HCT116 (cell line): ENCODE measurements at regions not wholly inside any gene's neighbourhood (a gene's known extent, or its start where the extent isn't known, plus 50 kb on each side); places are given as distances from the start of the nearest gene placed in this dataset.

ENCODE experiments used
- ATAC-seq: fragments of 200-7000 bp; cut with Tn5 transposase; 2 replicates; pipeline ENCODE4 v1.9.1; 2020; ENCODE audit warnings: mild to moderate bottlenecking, moderate library complexity
- BruUV-seq: library from RNA; stranded (reverse); fragments of 400-500 nt; replicated peaks from 2 replicates; lab custom pipeline; 2021; lab: Mats Ljungman, UMichigan
- CTCF ChIA-PET: fragments of 300-600 bp; sonication (Branson Sonifier 250); formaldehyde crosslinking; loops from one replicate; lab custom pipeline; 2021; ENCODE audit warnings: antibody characterized with exemption; lab: Charles Lee
- POLR2A ChIA-PET: fragments of 300-600, 350-600 bp; sonication (Branson Sonifier 250); formaldehyde crosslinking; loops from one replicate; lab custom pipeline; 2021; ENCODE audit warnings: antibody characterized with exemption; lab: Charles Lee
- RAD21 ChIA-PET, 2 experiments: fragments of 300-600 bp; sonication (Branson Sonifier 250); formaldehyde crosslinking; loops; one replicate each; lab custom pipeline; 2023; ENCODE audit warnings: low total read pairs in 2 of 2; ENCODE audit not compliant: uncharacterized antibody in 2 of 2, unreplicated experiment in 2 of 2, low non-redundant PET in 1 of 2; lab: Charles Lee
- DNase-seq: peaks from one replicate; pipeline ENCODE4 v3.0.0-alpha.2; 2010; ENCODE audit warnings: low read depth, low spot score
- H2AFZ ChIP-seq: fragments of 200-600 bp; shearing (Covaris generic), sonication (generic); 2 replicates; pipeline ENCODE4 v1.6.1; 2017; ENCODE audit warnings: low read depth, mixed run types, mixed read lengths, antibody characterized with exemption, low read length; ENCODE audit not compliant: poor library complexity, severe bottlenecking
- H3K27ac ChIP-seq: 2 replicates; pipeline ENCODE4 v1.5.1; 2012; ENCODE audit warnings: low read depth, low read length
- H3K27me3 ChIP-seq: fragments of 200-600 bp; sonication (generic); 2 replicates; pipeline ENCODE4 v1.6.1; 2016; ENCODE audit warnings: mixed run types, low read length, mixed read lengths; ENCODE audit not compliant: insufficient read depth
- H3K36me3 ChIP-seq, 2 experiments: fragments of 200-500 bp in 1 of 2; fragments of 200-600 bp in 1 of 2; sonication (Bioruptor generic) in 1 of 2; sonication (generic) in 1 of 2; 2 replicates each; pipeline versions ENCODE4 v1.5.1 to v1.6.1; 2014 to 2016; ENCODE audit warnings: low read length in 2 of 2, inconsistent platforms in 1 of 2, mixed read lengths in 1 of 2, mixed run types in 1 of 2; ENCODE audit not compliant: insufficient read depth in 2 of 2, control insufficient read depth in 1 of 2
- H3K4me1 ChIP-seq, 2 experiments: fragments of 200-600 bp in 1 of 2; sonication (generic) in 1 of 2; 2 replicates each; pipeline versions ENCODE4 v1.5.1 to v1.6.1; 2012 to 2017; ENCODE audit warnings: low read length in 2 of 2, inconsistent platforms in 1 of 2, mild to moderate bottlenecking in 1 of 2, mixed read lengths in 1 of 2, mixed run types in 1 of 2, moderate library complexity in 1 of 2; ENCODE audit not compliant: insufficient read depth in 2 of 2, control insufficient read depth in 1 of 2
- H3K4me2 ChIP-seq: fragments of 200-600 bp; sonication (generic); 2 replicates; pipeline ENCODE4 v1.6.1; 2017; ENCODE audit warnings: mixed run types, low read length, mixed read lengths
- H3K4me3 ChIP-seq, 2 experiments: fragments of 200-600 bp in 1 of 2; sonication (generic) in 1 of 2; replicated peaks in 1 of 2; 2 replicates each; pipeline ENCODE4 v1.5.1; 2011 to 2016; ENCODE audit warnings: low read length in 2 of 2, control low read depth in 1 of 2, low read depth in 1 of 2, mild to moderate bottlenecking in 1 of 2, mixed read lengths in 1 of 2, mixed run types in 1 of 2
- H3K79me2 ChIP-seq: fragments of 200-600 bp; sonication (generic); 2 replicates; pipeline ENCODE4 v1.6.1; 2017; ENCODE audit warnings: mild to moderate bottlenecking, mixed run types, low read length, moderate library complexity, mixed read lengths; ENCODE audit not compliant: insufficient read depth
- H3K9ac ChIP-seq: fragments of 200-600 bp; sonication (generic); 2 replicates; pipeline ENCODE4 v1.6.1; 2016; ENCODE audit warnings: low read length, mixed read lengths
- H3K9me2 ChIP-seq: fragments of 200-600 bp; sonication (generic), shearing (Covaris generic); 2 replicates; pipeline ENCODE4 v1.6.1; 2017; ENCODE audit warnings: mixed run types, mild to moderate bottlenecking, moderate library complexity; ENCODE audit not compliant: insufficient read depth
- H3K9me3 ChIP-seq, 2 experiments: fragments of 200-500 bp in 1 of 2; fragments of 200-600 bp in 1 of 2; sonication (Bioruptor generic) in 1 of 2; sonication (generic) in 1 of 2; 2 replicates each; pipeline ENCODE4 v1.6.1; 2014 to 2017; ENCODE audit warnings: low read length in 2 of 2, mixed read lengths in 2 of 2, inconsistent platforms in 1 of 2, low read depth in 1 of 2, mild to moderate bottlenecking in 1 of 2, mixed run types in 1 of 2, moderate library complexity in 1 of 2; ENCODE audit not compliant: control insufficient read depth in 1 of 2, insufficient read depth in 1 of 2
- H4K20me1 ChIP-seq: fragments of 200-600 bp; sonication (generic), shearing (Covaris generic); 2 replicates; pipeline ENCODE4 v1.6.1; 2017; ENCODE audit warnings: mixed run types, mild to moderate bottlenecking, moderate library complexity; ENCODE audit not compliant: insufficient read depth
- CBX3 ChIP-seq: IDR thresholded peaks from 2 replicates; pipeline ENCODE4 v1.6.1; 2012; ENCODE audit warnings: low read depth
- CEBPB ChIP-seq: IDR thresholded peaks from 2 replicates; pipeline ENCODE4 v1.6.1; 2012; ENCODE audit warnings: low read depth
- EGR1 ChIP-seq: IDR thresholded peaks from 2 replicates; pipeline ENCODE4 v1.6.1; 2012; ENCODE audit warnings: low read depth
- ELF1 ChIP-seq: IDR thresholded peaks from 2 replicates; pipeline ENCODE4 v1.6.1; 2012; ENCODE audit warnings: low read depth, borderline replicate concordance
- EZH2 ChIP-seq: fragments of 200-600 bp; sonication (generic); IDR thresholded peaks from 2 replicates; pipeline ENCODE4 v1.6.1; 2017; ENCODE audit warnings: antibody characterized with exemption, mixed run types
- EZH2phosphoT487 ChIP-seq: fragments of 200-600 bp; IDR thresholded peaks from 2 replicates; pipeline ENCODE4 v1.6.1; 2018; ENCODE audit warnings: antibody characterized with exemption, borderline replicate concordance
- JUND ChIP-seq: IDR thresholded peaks from 2 replicates; pipeline ENCODE4 v1.6.1; 2012
- MAX ChIP-seq: IDR thresholded peaks from 2 replicates; pipeline ENCODE4 v1.6.1; 2012
- POLR2A ChIP-seq: IDR thresholded peaks from 2 replicates; pipeline ENCODE4 v1.7.0; 2011; ENCODE audit warnings: borderline replicate concordance; ENCODE audit not compliant: insufficient read depth, insufficient read length; ENCODE audit errors: extremely low read depth
- POLR2AphosphoS5 ChIP-seq: IDR thresholded peaks from 2 replicates; pipeline ENCODE4 v1.6.1; 2011; ENCODE audit warnings: mild to moderate bottlenecking, low read depth, low read length, moderate library complexity
- RAD21 ChIP-seq: IDR thresholded peaks from 2 replicates; pipeline ENCODE4 v1.6.1; 2012; ENCODE audit warnings: low read depth, mild to moderate bottlenecking
- REST ChIP-seq: IDR thresholded peaks from 2 replicates; pipeline ENCODE4 v1.6.1; 2012; ENCODE audit warnings: low read depth
- SIN3A ChIP-seq: IDR thresholded peaks from 2 replicates; pipeline ENCODE4 v1.6.1; 2012; ENCODE audit warnings: low read depth
- SP1 ChIP-seq: IDR thresholded peaks from 2 replicates; pipeline ENCODE4 v1.6.1; 2012; ENCODE audit warnings: low read depth
- SRF ChIP-seq: IDR thresholded peaks from 2 replicates; pipeline ENCODE4 v1.6.1; 2012; ENCODE audit warnings: low read depth
- TCF7L2 ChIP-seq: IDR thresholded peaks from 2 replicates; pipeline ENCODE4 v1.7.0; 2011; ENCODE audit warnings: borderline replicate concordance, inconsistent platforms; ENCODE audit not compliant: insufficient read depth, insufficient read length; ENCODE audit errors: extremely low read depth
- YY1 ChIP-seq: IDR thresholded peaks from 2 replicates; pipeline ENCODE4 v1.6.1; 2011; ENCODE audit warnings: low read length, low read depth, moderate library complexity, mild to moderate bottlenecking; ENCODE audit not compliant: insufficient replicate concordance; ENCODE audit errors: extremely low read depth
- ZFX ChIP-seq: fragments of 450-650 bp; IDR thresholded peaks from 2 replicates; pipeline ENCODE4 v1.6.1; 2017
- ZNF274 ChIP-seq: fragments of 200-500 bp; sonication (Bioruptor generic); IDR thresholded peaks from 2 replicates; pipeline ENCODE4 v1.6.1; 2014; ENCODE audit warnings: mild to moderate bottlenecking, low read depth, low read length, inconsistent platforms
- intact Hi-C: fragments of 100-400 bp; cut with micrococcal nuclease; formaldehyde crosslinking; loops from 2 replicates; pipeline ENCODE4 v1.10.0; 2022
- TF ChIP-seq, protein P1 (sequence below): IDR thresholded peaks from 2 replicates; pipeline ENCODE4 v1.6.1; 2012

GRCh38 chr3:67087788-67088187 lies 89.7 kb downstream of the KBTBD8 start:
- no peaks in the 10 kb centered on the region for H3K9me2 ChIP-seq
- no peaks in the 10 kb centered on the region for H3K27me3 ChIP-seq
- ChIA-PET CTCF (no interaction called here), RAD21 (no interaction called here), POLR2A (no interaction called here)
- DNase-seq (no peak), ATAC-seq (no peak)
- no peak overlapping the region for H2AFZ ChIP-seq
- H3K4me1 ChIP-seq, result no peaks in the 10 kb centered on the region
- no peaks in the 10 kb centered on the region for H3K79me2 ChIP-seq
- H3K4me2 ChIP-seq, result no peak overlapping the region
- intact Hi-C loops, result no loop called here
- no peak overlapping the region for H3K27ac ChIP-seq
- H4K20me1 ChIP-seq, result no peaks in the 10 kb centered on the region
- H3K9ac ChIP-seq, result no peak overlapping the region
- BruUV-seq, result no TSS peak
- no peaks in the 10 kb centered on the region for H3K9me3 ChIP-seq
- TF ChIP-seq REST (no peak), EGR1 (no peak), ZNF274 (no peak), CBX3 (no peak), CEBPB (no peak), SP1 (no peak), MAX (no peak), EZH2 (no peak), JUND (no peak), SRF (no peak), YY1 (no peak), EZH2phosphoT487 (no peak), SIN3A (no peak), TCF7L2 (no peak), POLR2A (no peak), ZFX (no peak), RAD21 (no peak), POLR2AphosphoS5 (no peak), ELF1 (no peak)
- TF ChIP-seq, protein P1, sequence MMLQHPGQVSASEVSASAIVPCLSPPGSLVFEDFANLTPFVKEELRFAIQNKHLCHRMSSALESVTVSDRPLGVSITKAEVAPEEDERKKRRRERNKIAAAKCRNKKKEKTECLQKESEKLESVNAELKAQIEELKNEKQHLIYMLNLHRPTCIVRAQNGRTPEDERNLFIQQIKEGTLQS, result no peak
- H3K36me3 ChIP-seq, result no peaks in the 10 kb centered on the region
- H3K4me3 ChIP-seq, result no peak overlapping the region
